ENCODE measurements at regions not wholly inside any gene's neighbourhood (a gene's known extent, or its start where the extent isn't known, plus 50 kb on each side); places are given as distances from the start of the nearest gene placed in this dataset.
A peak's percentile ranks its signal among the peaks of the same experiment; 100 is the strongest.

GRCh38 chr18:34978953-34979608 lies 62.1 kb upstream of the MAPRE2 start:
- DNase-seq: peak; percentile 82

- no peak for DNase-seq
Observed at GRCh38 chr18:34981487-34981886, 59.7 kb upstream of the MAPRE2 start.

GRCh38 chr18:34985963-34986362 lies 55.2 kb upstream of the MAPRE2 start:
- DNase-seq: no peak

GRCh38 chr18:34990597-34990996 lies 50.6 kb upstream of the MAPRE2 start:
- DNase-seq: no peak

GRCh38 chr18:34991152-34991551 lies 50.1 kb upstream of the MAPRE2 start:
- no peak for DNase-seq

Data from NCI-H1436 treated with DMSO at 0.1 percent for 48 hours (cell line).